ENCODE measurements at regions not wholly inside any gene's neighbourhood (a gene's known extent, or its start where the extent isn't known, plus 50 kb on each side); places are given as distances from the start of the nearest gene placed in this dataset.

DNA sequence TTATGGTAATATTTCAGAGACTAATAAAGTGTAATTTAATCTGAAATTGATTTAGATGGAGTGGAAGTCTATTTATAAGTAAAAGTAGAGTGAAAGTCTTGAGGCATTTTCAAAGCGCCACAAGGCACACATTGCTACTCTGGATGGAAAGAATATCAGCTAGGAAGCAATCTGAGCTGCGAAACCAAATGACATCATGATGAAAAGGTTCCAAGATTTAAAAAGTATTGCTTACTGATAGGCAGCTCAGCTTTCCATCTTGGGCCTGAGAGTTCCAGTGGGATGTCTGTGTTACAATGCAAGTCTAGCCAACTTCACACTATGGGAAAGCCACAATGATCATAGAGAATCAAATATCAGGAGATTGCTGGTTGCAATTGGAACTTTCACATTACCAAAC is 126.9 kb upstream of the VGLL2 start:
- H3K27me3 ChIP-seq (replicated peaks; ENCODE audit: insufficient read depth) = no peaks in the 10 kb centered on the region
- no peak overlapping the region for H3K9ac ChIP-seq
- in situ Hi-C loops (cut with MboI) = no loop called here
- no peak for DNase-seq
- no peaks in the 10 kb centered on the region for H3K9me2 ChIP-seq (ENCODE audit: insufficient read depth)
- H3F3A ChIP-seq (ENCODE audit: insufficient read depth) = no peaks in the 10 kb centered on the region
- no peaks in the 10 kb centered on the region for H3K9me3 ChIP-seq (ENCODE audit: low read depth)
- no peaks in the 10 kb centered on the region for H3K79me2 ChIP-seq (ENCODE audit: insufficient read depth)
- H2AFZ ChIP-seq = no peak overlapping the region
- 13 to 19% methylated on average over 2 of the region's 2 CpGs for WGBS, 2 experiments (ENCODE audit: low coverage in 1 of 2, low lambda C conversion rate in 2 of 2, missing lambda C conversion rate in 2 of 2)
- no peaks in the 10 kb centered on the region for H4K20me1 ChIP-seq (ENCODE audit: insufficient read depth)
- no peak overlapping the region for H3K27ac ChIP-seq
- TF ChIP-seq EZH2 (IDR thresholded peaks at IDR 0.05; ENCODE audit: insufficient read depth, poor library complexity, severe bottlenecking) = no peak
- TF ChIP-seq EZH2phosphoT487 (IDR thresholded peaks at IDR 0.05; ENCODE audit: insufficient read depth, low read depth) = no peak
- no peaks in the 10 kb centered on the region for H3K36me3 ChIP-seq (ENCODE audit: low read depth)
- no peak overlapping the region for H3K4me2 ChIP-seq (ENCODE audit: unreplicated experiment)
- no peak overlapping the region for H3K4me3 ChIP-seq
- no peaks in the 10 kb centered on the region for H3K4me1 ChIP-seq (ENCODE audit: insufficient read depth)

DNA sequence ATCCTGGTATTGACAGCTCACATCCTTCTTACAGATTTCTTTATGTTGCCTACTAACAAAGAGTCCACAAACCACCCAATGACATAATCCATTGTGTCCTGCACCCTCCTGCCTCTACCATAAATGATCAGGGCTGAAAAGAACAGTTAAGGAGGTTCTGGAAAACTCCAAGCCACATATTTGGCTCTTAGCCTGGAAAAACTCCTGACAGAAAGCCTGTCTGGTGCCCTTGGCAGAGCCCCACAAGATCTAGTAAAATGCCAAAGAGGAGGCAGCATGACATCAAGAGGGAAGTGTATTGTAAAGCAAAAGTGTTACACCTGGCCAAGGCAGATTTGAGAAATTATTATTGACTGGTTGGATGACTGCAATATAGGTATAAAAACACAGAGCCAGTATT is 126.4 kb upstream of the VGLL2 start:
- no peaks in the 10 kb centered on the region for H3K9me2 ChIP-seq (ENCODE audit: insufficient read depth)
- no peak for DNase-seq
- no peak overlapping the region for H3K4me3 ChIP-seq
- no peaks in the 10 kb centered on the region for H3K79me2 ChIP-seq (ENCODE audit: insufficient read depth)
- no peaks in the 10 kb centered on the region for H3K4me1 ChIP-seq (ENCODE audit: insufficient read depth)
- no peaks in the 10 kb centered on the region for H3F3A ChIP-seq (ENCODE audit: insufficient read depth)
- in situ Hi-C loops (cut with MboI) = no loop called here
- no peaks in the 10 kb centered on the region for H3K9me3 ChIP-seq (ENCODE audit: low read depth)
- H3K4me2 ChIP-seq (ENCODE audit: unreplicated experiment) = no peak overlapping the region
- no peak overlapping the region for H3K27ac ChIP-seq
- TF ChIP-seq EZH2phosphoT487 (IDR thresholded peaks at IDR 0.05; ENCODE audit: insufficient read depth, low read depth) (no peak), EZH2 (IDR thresholded peaks at IDR 0.05; ENCODE audit: insufficient read depth, poor library complexity, severe bottlenecking) (no peak)
- H3K36me3 ChIP-seq (ENCODE audit: low read depth) = no peaks in the 10 kb centered on the region
- no peaks in the 10 kb centered on the region for H3K27me3 ChIP-seq (replicated peaks; ENCODE audit: insufficient read depth)
- H4K20me1 ChIP-seq (ENCODE audit: insufficient read depth) = no peaks in the 10 kb centered on the region
- no peak overlapping the region for H3K9ac ChIP-seq
- no peak overlapping the region for H2AFZ ChIP-seq

DNA sequence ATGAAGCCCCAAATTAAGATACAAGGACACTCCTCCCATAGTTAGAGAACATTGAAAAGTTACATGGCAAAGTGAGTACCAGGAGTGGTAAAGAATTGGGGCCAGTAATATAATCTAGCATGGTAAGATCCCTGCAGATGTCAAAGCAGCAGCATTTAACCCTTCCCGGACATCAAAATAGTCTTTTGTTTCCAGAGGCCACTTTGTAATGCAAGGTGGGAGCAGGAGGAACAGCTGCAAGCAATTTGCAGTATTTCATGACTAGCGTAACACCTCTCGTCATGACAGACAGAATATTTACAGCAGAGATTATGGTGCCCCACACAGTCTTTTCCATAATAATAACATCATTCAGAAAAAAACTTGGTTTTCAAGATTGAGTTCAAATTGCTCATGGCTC is 123.2 kb upstream of the VGLL2 start:
- Histone ChIP-seq H3K4me2 (ENCODE audit: unreplicated experiment) (no peak overlapping the region), H3K27me3 (replicated peaks; ENCODE audit: insufficient read depth) (no peaks in the 10 kb centered on the region), H3K9ac (no peak overlapping the region), H2AFZ (no peak overlapping the region), H4K20me1 (ENCODE audit: insufficient read depth) (no peaks in the 10 kb centered on the region), H3K36me3 (ENCODE audit: low read depth) (no peaks in the 10 kb centered on the region), H3K9me2 (ENCODE audit: insufficient read depth) (no peaks in the 10 kb centered on the region), H3K4me1 (ENCODE audit: insufficient read depth) (no peaks in the 10 kb centered on the region), H3K9me3 (ENCODE audit: low read depth) (no peaks in the 10 kb centered on the region), H3F3A (ENCODE audit: insufficient read depth) (no peaks in the 10 kb centered on the region), H3K4me3 (no peak overlapping the region), H3K79me2 (ENCODE audit: insufficient read depth) (no peaks in the 10 kb centered on the region), H3K27ac (no peak overlapping the region)
- WGBS, 2 experiments (ENCODE audit: low coverage in 1 of 2, low lambda C conversion rate in 2 of 2, missing lambda C conversion rate in 2 of 2) = 56 to 57% methylated on average over 3 of the region's 3 CpGs
- TF ChIP-seq EZH2 (IDR thresholded peaks at IDR 0.05; ENCODE audit: insufficient read depth, poor library complexity, severe bottlenecking) (no peak), EZH2phosphoT487 (IDR thresholded peaks at IDR 0.05; ENCODE audit: insufficient read depth, low read depth) (no peak)
- in situ Hi-C loops (cut with MboI) = no loop called here
- no peak for DNase-seq

DNA sequence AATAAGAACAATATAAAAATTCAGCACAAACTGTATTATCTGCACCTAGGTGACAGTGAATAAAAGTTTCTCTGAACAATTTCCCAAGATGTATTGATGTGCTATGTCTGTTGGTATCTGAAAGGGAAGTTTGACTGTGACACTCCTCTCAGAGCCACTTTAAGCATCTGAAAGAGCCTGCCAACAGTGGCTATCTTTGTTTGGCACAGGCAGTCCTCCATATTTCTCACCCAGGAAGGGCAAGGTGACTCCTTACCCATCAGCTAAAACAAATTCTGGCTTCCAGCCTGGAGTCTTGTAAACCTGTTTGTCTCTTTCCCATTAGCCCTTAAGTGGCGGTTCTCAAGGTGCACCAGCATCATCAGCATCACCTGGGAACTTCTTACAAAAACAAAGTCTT is 122.4 kb upstream of the VGLL2 start:
- H3F3A ChIP-seq (ENCODE audit: insufficient read depth) = no peaks in the 10 kb centered on the region
- no peaks in the 10 kb centered on the region for H3K4me1 ChIP-seq (ENCODE audit: insufficient read depth)
- no peak overlapping the region for H3K4me2 ChIP-seq (ENCODE audit: unreplicated experiment)
- H3K9me3 ChIP-seq (ENCODE audit: low read depth) = no peaks in the 10 kb centered on the region
- no peak for TF ChIP-seq EZH2 (IDR thresholded peaks at IDR 0.05; ENCODE audit: insufficient read depth, poor library complexity, severe bottlenecking)
- TF ChIP-seq EZH2phosphoT487 (IDR thresholded peaks at IDR 0.05; ENCODE audit: insufficient read depth, low read depth) = no peak
- no peak overlapping the region for H3K27ac ChIP-seq
- 47 to 50% methylated on average over 1 of the region's 1 CpG for WGBS, 2 experiments (ENCODE audit: low coverage in 1 of 2, low lambda C conversion rate in 2 of 2, missing lambda C conversion rate in 2 of 2)
- no peaks in the 10 kb centered on the region for H3K36me3 ChIP-seq (ENCODE audit: low read depth)
- DNase-seq = no peak
- no peak overlapping the region for H3K4me3 ChIP-seq
- no peaks in the 10 kb centered on the region for H3K79me2 ChIP-seq (ENCODE audit: insufficient read depth)
- H4K20me1 ChIP-seq (ENCODE audit: insufficient read depth) = no peaks in the 10 kb centered on the region
- H3K9me2 ChIP-seq (ENCODE audit: insufficient read depth) = no peaks in the 10 kb centered on the region
- H2AFZ ChIP-seq = no peak overlapping the region
- in situ Hi-C loops (cut with MboI) = no loop called here
- H3K9ac ChIP-seq = no peak overlapping the region
- H3K27me3 ChIP-seq (replicated peaks; ENCODE audit: insufficient read depth) = no peaks in the 10 kb centered on the region

DNA sequence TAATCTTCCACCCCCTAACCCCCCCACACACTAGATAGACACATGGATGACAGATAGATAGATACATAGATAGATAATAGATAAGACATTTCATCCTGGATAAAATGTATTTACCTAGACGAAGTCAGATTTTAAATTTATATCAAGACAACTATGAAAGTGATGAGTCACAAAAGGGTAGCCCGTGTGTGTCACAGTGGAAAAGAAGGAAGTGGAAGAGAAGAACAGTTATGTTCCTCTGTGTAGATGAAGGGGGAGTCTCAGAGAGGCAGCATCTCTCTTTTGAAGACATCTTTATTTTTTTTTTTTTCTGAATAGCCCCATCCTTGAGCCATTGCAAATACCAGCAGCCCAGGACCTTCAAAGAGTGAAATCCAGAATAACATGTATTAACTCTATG is 121.7 kb upstream of the VGLL2 start:
- no peak for DNase-seq
- no peaks in the 10 kb centered on the region for H3F3A ChIP-seq (ENCODE audit: insufficient read depth)
- H3K4me3 ChIP-seq = no peak overlapping the region
- no peaks in the 10 kb centered on the region for H3K27me3 ChIP-seq (replicated peaks; ENCODE audit: insufficient read depth)
- in situ Hi-C loops (cut with MboI) = no loop called here
- H3K36me3 ChIP-seq (ENCODE audit: low read depth) = no peaks in the 10 kb centered on the region
- H3K27ac ChIP-seq = no peak overlapping the region
- H3K9me3 ChIP-seq (ENCODE audit: low read depth) = no peaks in the 10 kb centered on the region
- no peaks in the 10 kb centered on the region for H3K4me1 ChIP-seq (ENCODE audit: insufficient read depth)
- no peaks in the 10 kb centered on the region for H4K20me1 ChIP-seq (ENCODE audit: insufficient read depth)
- TF ChIP-seq EZH2 (IDR thresholded peaks at IDR 0.05; ENCODE audit: insufficient read depth, poor library complexity, severe bottlenecking) = no peak
- no peak for TF ChIP-seq EZH2phosphoT487 (IDR thresholded peaks at IDR 0.05; ENCODE audit: insufficient read depth, low read depth)
- no peak overlapping the region for H2AFZ ChIP-seq
- no peaks in the 10 kb centered on the region for H3K79me2 ChIP-seq (ENCODE audit: insufficient read depth)
- no peak overlapping the region for H3K4me2 ChIP-seq (ENCODE audit: unreplicated experiment)
- no peak overlapping the region for H3K9ac ChIP-seq
- 39 to 47% methylated on average over 2 of the region's 2 CpGs for WGBS, 2 experiments (ENCODE audit: low coverage in 1 of 2, low lambda C conversion rate in 2 of 2, missing lambda C conversion rate in 2 of 2)
- no peaks in the 10 kb centered on the region for H3K9me2 ChIP-seq (ENCODE audit: insufficient read depth)
